K562 (cell line): ENCODE measurements at regions not wholly inside any gene's neighbourhood (a gene's known extent, or its start where the extent isn't known, plus 50 kb on each side); places are given as distances from the start of the nearest gene placed in this dataset.
A peak's percentile ranks its signal among the peaks of the same experiment; 100 is the strongest.

Experiments
- E2F3 ChIP-seq: fragments of 250-450 bp; sonication (Bioruptor Pico); IDR thresholded peaks from 2 replicates; pipeline ENCODE4 v1.4.0; 2020; ENCODE audit warnings: mild to moderate bottlenecking
- FOXJ2 ChIP-seq: fragments of 200-800 bp; sonication (Bioruptor generic); IDR thresholded peaks from 2 replicates; pipeline ENCODE4 v1.6.1; 2016; ENCODE audit warnings: missing genetic modification characterization, missing compliant biosample characterization
- HBP1 ChIP-seq: fragments of 450-650 bp; formaldehyde crosslinking; IDR thresholded peaks from 2 replicates; pipeline ENCODE4 v1.4.0; 2022; ENCODE audit warnings: missing genetic modification characterization
- MCM3 ChIP-seq: fragments of 450-650 bp; IDR thresholded peaks from 2 replicates; pipeline ENCODE4 v1.6.1; 2016
- NCOA1 ChIP-seq: fragments of 450-650 bp; IDR thresholded peaks from 2 replicates; pipeline ENCODE4 v1.6.1; 2016; ENCODE audit warnings: low read depth
- PHTF2 ChIP-seq: fragments of 250-450 bp; sonication (Bioruptor Pico); IDR thresholded peaks from 2 replicates; pipeline ENCODE4 v1.5.0; 2021; ENCODE audit warnings: mild to moderate bottlenecking
- RB1 ChIP-seq: fragments of 450-650 bp; IDR thresholded peaks from 2 replicates; pipeline ENCODE4 v1.6.1; 2017; ENCODE audit warnings: low read depth, mild to moderate bottlenecking
- TF ChIP-seq, protein P1 (sequence below), 2 experiments: IDR thresholded peaks; 2 replicates each; pipeline ENCODE4 v1.6.1; 2011; ENCODE audit warnings: borderline replicate concordance in 1 of 2, control low read depth in 1 of 2, low read depth in 1 of 2, low read length in 1 of 2, mild to moderate bottlenecking in 1 of 2, mixed read lengths in 1 of 2, moderate library complexity in 1 of 2; ENCODE audit not compliant: insufficient read depth in 1 of 2, insufficient read length in 1 of 2, poor library complexity in 1 of 2, severe bottlenecking in 1 of 2; ENCODE audit errors: extremely low read depth in 1 of 2
- TF ChIP-seq, protein P2 (sequence below): fragments of 450-650 bp; IDR thresholded peaks from 2 replicates; pipeline ENCODE4 v1.6.1; 2016; ENCODE audit warnings: missing biosample characterization, missing genetic modification characterization

DNA sequence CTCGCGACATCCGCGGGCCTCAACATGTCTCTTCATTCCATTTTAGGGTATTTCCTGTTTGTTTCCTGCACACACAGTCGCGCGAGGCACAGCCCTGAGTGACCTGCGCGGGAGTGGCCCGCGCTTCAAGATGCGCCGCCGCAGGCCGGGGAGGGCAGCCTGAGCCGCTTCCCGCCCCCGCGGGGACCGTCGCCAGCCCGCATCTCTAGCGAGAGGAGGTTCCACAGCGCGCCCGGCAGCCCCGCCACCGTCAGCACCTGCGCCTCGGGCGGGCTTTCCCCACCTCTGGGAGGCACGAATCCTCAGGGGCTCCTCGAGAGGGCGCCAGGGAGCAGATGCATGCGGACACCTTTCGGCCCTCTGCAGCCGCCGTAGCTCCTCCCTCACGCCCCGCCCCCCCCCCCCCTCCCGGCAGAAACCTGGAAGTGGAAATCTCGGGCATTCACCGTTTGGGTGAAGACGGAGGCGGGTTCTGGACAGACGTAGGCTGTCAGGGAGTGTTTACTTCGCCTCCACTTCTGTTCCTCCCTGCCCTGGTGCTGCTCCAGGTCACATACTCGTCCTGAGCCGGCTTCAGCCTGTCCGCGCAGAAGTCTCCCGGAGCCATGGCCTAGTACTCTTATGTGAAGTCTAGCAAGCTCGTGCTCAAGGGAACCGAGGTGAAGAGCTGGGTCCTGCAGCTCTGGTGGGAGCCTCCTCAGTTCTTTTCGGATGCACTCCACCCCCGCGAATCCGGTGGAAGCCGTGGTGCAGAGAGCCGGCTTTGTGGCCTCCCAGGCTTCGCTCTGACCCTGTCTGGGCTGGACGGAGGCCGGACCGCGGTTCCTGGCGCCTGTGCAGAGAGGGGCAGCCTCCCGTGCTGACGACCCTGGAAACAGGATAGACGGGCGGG is 880.5 kb upstream of the DEFB115 start (continued):
- TF ChIP-seq HBP1 (CRISPR knock-in tag) (no peak), MCM3 (no peak), RB1 (peak; percentile 77), NCOA1 (no peak), PHTF2 (CRISPR knock-in tag) (no peak), E2F3 (CRISPR knock-in tag) (peak; percentile 64; the same call in 1 of the 2 replicates), FOXJ2 (tag) (peak; percentile 50; the same call in 1 of the 2 replicates)
- TF ChIP-seq, protein P1, sequence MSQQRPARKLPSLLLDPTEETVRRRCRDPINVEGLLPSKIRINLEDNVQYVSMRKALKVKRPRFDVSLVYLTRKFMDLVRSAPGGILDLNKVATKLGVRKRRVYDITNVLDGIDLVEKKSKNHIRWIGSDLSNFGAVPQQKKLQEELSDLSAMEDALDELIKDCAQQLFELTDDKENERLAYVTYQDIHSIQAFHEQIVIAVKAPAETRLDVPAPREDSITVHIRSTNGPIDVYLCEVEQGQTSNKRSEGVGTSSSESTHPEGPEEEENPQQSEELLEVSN (IDR thresholded peaks at IDR 0.05; ENCODE audit: borderline replicate concordance in 1 of 2, extremely low read depth in 1 of 2, insufficient read depth in 1 of 2, insufficient read length in 1 of 2, low read depth in 1 of 2, low read length in 1 of 2, poor library complexity in 1 of 2, severe bottlenecking in 1 of 2): peak; percentile 68 to 92
- TF ChIP-seq, protein P2, sequence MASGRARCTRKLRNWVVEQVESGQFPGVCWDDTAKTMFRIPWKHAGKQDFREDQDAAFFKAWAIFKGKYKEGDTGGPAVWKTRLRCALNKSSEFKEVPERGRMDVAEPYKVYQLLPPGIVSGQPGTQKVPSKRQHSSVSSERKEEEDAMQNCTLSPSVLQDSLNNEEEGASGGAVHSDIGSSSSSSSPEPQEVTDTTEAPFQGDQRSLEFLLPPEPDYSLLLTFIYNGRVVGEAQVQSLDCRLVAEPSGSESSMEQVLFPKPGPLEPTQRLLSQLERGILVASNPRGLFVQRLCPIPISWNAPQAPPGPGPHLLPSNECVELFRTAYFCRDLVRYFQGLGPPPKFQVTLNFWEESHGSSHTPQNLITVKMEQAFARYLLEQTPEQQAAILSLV (tag): no peak
